Esophagus muscularis mucosa (tissue), 4 donors: ENCODE measurements at regions not wholly inside any gene's neighbourhood (a gene's known extent, or its start where the extent isn't known, plus 50 kb on each side); places are given as distances from the start of the nearest gene placed in this dataset.

ENCODE experiments used
- CTCF ChIP-seq, 3 experiments: fragments of 200-600 bp in 2 of 3; fragments of 450-650 bp in 1 of 3; sonication (generic) in 2 of 3; IDR thresholded peaks; one replicate each; pipeline ENCODE4 v1.5.1; 2017 to 2019; ENCODE audit warnings: antibody characterized with exemption in 3 of 3, mild to moderate bottlenecking in 2 of 3, moderate library complexity in 1 of 3
- EP300 ChIP-seq: sonication (generic); formaldehyde crosslinking; IDR thresholded peaks from one replicate; pipeline ENCODE4 v1.6.1; 2017; ENCODE audit warnings: antibody characterized with exemption
- POLR2A ChIP-seq: fragments of 450-650 bp; IDR thresholded peaks from one replicate; pipeline ENCODE4 v1.6.1; 2017; ENCODE audit warnings: antibody characterized with exemption, moderate library complexity, mild to moderate bottlenecking, low read depth
- POLR2AphosphoS5 ChIP-seq, 2 donors: sonication (generic); formaldehyde crosslinking; IDR thresholded peaks; one replicate each; pipeline ENCODE4 v1.6.1; 2017; ENCODE audit warnings: antibody characterized with exemption in 2 of 2

DNA sequence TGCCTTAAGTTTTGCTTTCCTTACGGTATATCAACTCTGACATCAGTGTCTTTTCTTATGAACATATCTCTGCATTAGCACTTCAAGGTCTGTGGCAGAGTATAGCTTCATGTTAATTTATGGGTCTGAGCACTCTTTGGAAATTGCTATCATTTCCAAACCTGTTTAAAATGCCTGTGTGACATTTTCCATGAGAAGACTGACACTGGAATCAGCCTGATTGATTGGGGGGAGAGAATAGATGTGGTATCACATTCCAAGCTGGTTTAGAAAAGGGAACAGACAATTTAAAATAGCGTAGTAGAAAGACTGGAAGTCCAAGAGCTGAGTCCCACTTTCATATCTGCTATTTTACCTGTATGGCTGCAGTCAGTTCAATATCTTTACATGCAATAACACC lies 272.1 kb upstream of the CDH10 start:
- TF ChIP-seq CTCF (IDR thresholded peaks at IDR 0.05) (no peak), POLR2A (no peak), POLR2AphosphoS5 (IDR thresholded peaks at IDR 0.05) (no peak), EP300 (no peak)
